ENCODE measurements at regions not wholly inside any gene's neighbourhood (a gene's known extent, or its start where the extent isn't known, plus 50 kb on each side); places are given as distances from the start of the nearest gene placed in this dataset.
"Not testable (repeated sequence)": the region's sequence is repeated elsewhere in the genome, so short reads cannot be mapped to it uniquely, and the experiment has no call there.

DNA sequence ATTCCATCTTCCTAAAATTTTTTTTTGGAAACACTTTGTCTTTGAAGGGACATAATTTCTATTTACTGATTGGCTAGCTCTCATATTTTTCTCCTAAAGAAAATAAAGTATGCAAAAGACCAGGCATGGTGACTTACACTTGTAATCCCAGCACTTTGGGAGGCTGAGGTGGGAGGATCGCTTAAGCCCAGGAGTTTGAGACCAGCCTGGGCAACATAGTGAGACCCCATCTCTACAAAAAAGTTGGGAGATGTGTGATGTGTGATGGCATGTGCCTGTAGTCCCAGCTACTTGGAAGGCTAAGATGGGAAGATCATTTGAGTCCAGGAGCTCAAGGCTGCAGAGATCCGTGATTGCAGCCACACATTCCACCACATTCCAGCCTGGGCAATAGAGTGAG lies 461.3 kb downstream of the KLF5 start:
- H3K27ac ChIP-seq (ENCODE audit: extremely low read depth, low read depth, low read length); H3K9me3 ChIP-seq (ENCODE audit: control insufficient read depth, insufficient read depth, low read depth, low read length); H3K36me3 ChIP-seq (ENCODE audit: control insufficient read depth in 2 of 2, insufficient read depth in 1 of 2, low read length in 2 of 2); H3K4me3 ChIP-seq (ENCODE audit: low read depth, low read length); POLR2A ChIA-PET; CTCF ChIA-PET; H3K4me1 ChIP-seq (ENCODE audit: control insufficient read depth, insufficient read depth, low read length): not testable (repeated sequence)
- TF ChIP-seq ZNF121 (tag by site-specific recombination; IDR thresholded peaks at IDR 0.05): peak; percentile 71; the same call in 1 of the 2 replicates

DNA sequence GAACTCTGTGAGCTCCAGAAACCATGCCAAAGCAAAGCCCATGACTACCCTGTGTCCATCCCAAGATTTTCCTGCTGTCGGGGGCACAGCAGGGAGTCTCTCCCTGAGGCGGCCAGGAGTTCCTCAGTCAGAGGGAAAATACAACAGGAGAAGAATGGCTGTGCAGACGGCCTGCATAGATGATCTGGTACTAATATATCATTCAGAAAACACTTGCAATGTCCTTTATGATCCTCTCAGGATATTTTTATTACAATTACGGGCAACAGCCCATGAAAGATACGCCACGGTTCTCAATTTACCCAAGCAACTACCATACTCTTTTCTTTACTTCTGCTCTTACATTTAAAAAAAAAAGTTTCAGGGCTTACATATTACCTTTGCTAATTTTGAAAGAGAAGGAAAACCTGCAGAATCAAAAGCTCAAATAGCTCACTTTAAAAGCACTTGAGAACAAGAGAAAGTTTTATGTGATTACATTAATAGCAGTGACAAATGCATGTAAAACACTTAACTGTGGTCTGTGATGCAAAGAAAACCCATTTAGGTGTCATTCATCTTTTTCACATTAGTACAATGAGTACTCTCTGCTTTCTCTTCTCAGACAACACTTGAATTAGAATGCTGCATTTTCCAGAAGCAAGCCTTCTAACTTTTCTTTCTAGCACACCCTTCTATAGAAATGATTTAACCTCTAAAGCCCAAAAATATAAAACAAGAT lies 460.8 kb downstream of the KLF5 start:
- TF ChIP-seq, protein P1, sequence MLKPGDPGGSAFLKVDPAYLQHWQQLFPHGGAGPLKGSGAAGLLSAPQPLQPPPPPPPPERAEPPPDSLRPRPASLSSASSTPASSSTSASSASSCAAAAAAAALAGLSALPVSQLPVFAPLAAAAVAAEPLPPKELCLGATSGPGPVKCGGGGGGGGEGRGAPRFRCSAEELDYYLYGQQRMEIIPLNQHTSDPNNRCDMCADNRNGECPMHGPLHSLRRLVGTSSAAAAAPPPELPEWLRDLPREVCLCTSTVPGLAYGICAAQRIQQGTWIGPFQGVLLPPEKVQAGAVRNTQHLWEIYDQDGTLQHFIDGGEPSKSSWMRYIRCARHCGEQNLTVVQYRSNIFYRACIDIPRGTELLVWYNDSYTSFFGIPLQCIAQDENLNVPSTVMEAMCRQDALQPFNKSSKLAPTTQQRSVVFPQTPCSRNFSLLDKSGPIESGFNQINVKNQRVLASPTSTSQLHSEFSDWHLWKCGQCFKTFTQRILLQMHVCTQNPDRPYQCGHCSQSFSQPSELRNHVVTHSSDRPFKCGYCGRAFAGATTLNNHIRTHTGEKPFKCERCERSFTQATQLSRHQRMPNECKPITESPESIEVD (tag by site-specific recombination; IDR thresholded peaks at IDR 0.05): peak; percentile 42; the same call in 1 of the 2 replicates
- TF ChIP-seq ZNF777 (tag by site-specific recombination; IDR thresholded peaks at IDR 0.05; ENCODE audit: borderline replicate concordance): no peak
- Histone ChIP-seq H3K36me3 (ENCODE audit: control insufficient read depth in 2 of 2, insufficient read depth in 1 of 2, low read length in 2 of 2) (no peaks in the 10 kb centered on the region), H3K4me3 (ENCODE audit: low read depth, low read length) (no peak overlapping the region), H3K27ac (ENCODE audit: extremely low read depth, low read depth, low read length) (no peak overlapping the region), H3K9me3 (ENCODE audit: control insufficient read depth, insufficient read depth, low read depth, low read length) (no peaks in the 10 kb centered on the region), H3K4me1 (ENCODE audit: control insufficient read depth, insufficient read depth, low read length) (no peaks in the 10 kb centered on the region)
- POLR2A ChIA-PET: no interaction called here
- CTCF ChIA-PET: no interaction called here

DNA sequence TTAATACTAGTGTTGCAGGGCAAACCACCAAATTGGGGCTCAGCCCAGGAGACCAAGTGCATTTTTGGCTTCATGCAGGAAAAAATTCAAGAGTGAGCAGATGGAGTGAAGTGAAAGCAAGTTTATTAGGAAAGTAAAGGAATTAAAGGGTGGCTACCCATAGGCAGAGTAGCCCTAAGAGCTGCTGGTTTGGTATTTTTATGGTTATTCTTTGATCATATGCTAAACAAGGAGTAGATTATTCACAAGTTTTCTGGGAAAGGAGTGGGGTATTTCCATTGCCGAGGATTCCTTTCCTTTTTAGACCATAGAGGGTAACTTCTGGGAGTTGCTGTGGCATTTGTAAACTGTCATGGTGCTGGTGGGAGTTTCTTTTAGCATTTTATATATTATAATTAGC lies 459.0 kb downstream of the KLF5 start:
- Histone ChIP-seq H3K4me3 (ENCODE audit: low read depth, low read length) (no peak overlapping the region), H3K36me3 (ENCODE audit: control insufficient read depth in 2 of 2, insufficient read depth in 1 of 2, low read length in 2 of 2) (no peaks in the 10 kb centered on the region), H3K9me3 (ENCODE audit: control insufficient read depth, insufficient read depth, low read depth, low read length) (no peaks in the 10 kb centered on the region), H3K27ac (ENCODE audit: extremely low read depth, low read depth, low read length) (no peak overlapping the region), H3K4me1 (ENCODE audit: control insufficient read depth, insufficient read depth, low read length) (no peaks in the 10 kb centered on the region)
- TF ChIP-seq ZNF791 (tag by site-specific recombination; IDR thresholded peaks at IDR 0.05): no peak
- no peak for TF ChIP-seq ZNF658 (tag by site-specific recombination; IDR thresholded peaks at IDR 0.05)
- TF ChIP-seq, protein P2, sequence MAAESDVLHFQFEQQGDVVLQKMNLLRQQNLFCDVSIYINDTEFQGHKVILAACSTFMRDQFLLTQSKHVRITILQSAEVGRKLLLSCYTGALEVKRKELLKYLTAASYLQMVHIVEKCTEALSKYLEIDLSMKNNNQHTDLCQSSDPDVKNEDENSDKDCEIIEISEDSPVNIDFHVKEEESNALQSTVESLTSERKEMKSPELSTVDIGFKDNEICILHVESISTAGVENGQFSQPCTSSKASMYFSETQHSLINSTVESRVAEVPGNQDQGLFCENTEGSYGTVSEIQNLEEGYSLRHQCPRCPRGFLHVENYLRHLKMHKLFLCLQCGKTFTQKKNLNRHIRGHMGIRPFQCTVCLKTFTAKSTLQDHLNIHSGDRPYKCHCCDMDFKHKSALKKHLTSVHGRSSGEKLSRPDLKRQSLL (tag by site-specific recombination; IDR thresholded peaks at IDR 0.05): no peak
- no peak for TF ChIP-seq ZNF391 (tag by site-specific recombination; IDR thresholded peaks at IDR 0.05; ENCODE audit: borderline replicate concordance, low read depth)
- no peak for TF ChIP-seq ZNF670 (tag by site-specific recombination; IDR thresholded peaks at IDR 0.05; ENCODE audit: low read depth)
- TF ChIP-seq ZNF600 (tag by site-specific recombination; IDR thresholded peaks at IDR 0.05): no peak
- no peak for TF ChIP-seq ZNF366 (tag by site-specific recombination; conservative IDR thresholded peaks at IDR 0.05)
- TF ChIP-seq MEIS1 (CRISPR knock-in tag; IDR thresholded peaks at IDR 0.05; ENCODE audit: borderline replicate concordance): no peak
- TF ChIP-seq SP2 (tag by site-specific recombination; IDR thresholded peaks at IDR 0.05): no peak
- POLR2A ChIA-PET: no interaction called here
- CTCF ChIA-PET: no interaction called here

DNA sequence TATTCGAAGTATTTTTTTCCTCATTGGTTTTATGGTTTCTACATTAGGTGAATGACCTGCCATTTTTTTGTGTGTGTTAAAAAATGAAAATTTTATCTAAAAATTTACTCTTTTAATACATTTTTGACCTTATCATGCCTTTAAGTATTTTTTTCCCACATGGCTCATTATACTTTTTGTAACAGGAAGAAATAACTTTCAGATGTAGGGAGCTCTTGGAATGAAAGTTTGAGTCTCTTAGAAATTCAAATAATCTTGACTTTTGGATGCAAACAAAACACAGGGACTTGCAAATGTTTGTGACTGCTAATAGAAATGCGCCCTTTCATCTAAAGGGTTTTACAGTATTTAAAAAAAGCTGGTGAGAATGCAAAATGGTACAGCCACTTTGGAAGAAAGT lies 457.9 kb downstream of the KLF5 start:
- TF ChIP-seq ZNF335 (tag by site-specific recombination; conservative IDR thresholded peaks at IDR 0.05): no peak
- TF ChIP-seq ZNF132 (tag by site-specific recombination; IDR thresholded peaks at IDR 0.05; ENCODE audit: borderline replicate concordance): no peak
- TF ChIP-seq ZNF146 (tag by site-specific recombination; IDR thresholded peaks at IDR 0.05): no peak
- TF ChIP-seq ZNF658 (tag by site-specific recombination; IDR thresholded peaks at IDR 0.05): no peak
- TF ChIP-seq ZNF211 (tag by site-specific recombination; IDR thresholded peaks at IDR 0.05; ENCODE audit: low read depth): no peak
- TF ChIP-seq ZBTB8A (tag by site-specific recombination; IDR thresholded peaks at IDR 0.05): no peak
- no peak for TF ChIP-seq ZNF837 (tag by site-specific recombination; IDR thresholded peaks at IDR 0.05)
- TF ChIP-seq SCRT2 (tag by site-specific recombination; IDR thresholded peaks at IDR 0.05): no peak
- no peak for TF ChIP-seq ZNF521 (tag by site-specific recombination; IDR thresholded peaks at IDR 0.05)
- no peak for TF ChIP-seq KLF1 (tag by site-specific recombination; IDR thresholded peaks at IDR 0.05)
- no peak for TF ChIP-seq ZNF391 (tag by site-specific recombination; IDR thresholded peaks at IDR 0.05; ENCODE audit: borderline replicate concordance, low read depth)
- no peak for TF ChIP-seq ZNF433 (tag by site-specific recombination; IDR thresholded peaks at IDR 0.05; ENCODE audit: low read depth)
- TF ChIP-seq YY2 (tag by site-specific recombination; IDR thresholded peaks at IDR 0.05): no peak
- no peak for TF ChIP-seq ZEB2 (tag by site-specific recombination; IDR thresholded peaks at IDR 0.05)
- no peak for TF ChIP-seq SP2 (tag by site-specific recombination; IDR thresholded peaks at IDR 0.05)
- no peak for TF ChIP-seq ZNF843 (tag by site-specific recombination; IDR thresholded peaks at IDR 0.05)
- CTCF ChIA-PET: interaction anchor here (0.7 kb wide), 2 partner anchors 8 to 9 kb away, joined by 3 to 5 read pairs; no protein-coding TSS in a partner anchor
- Histone ChIP-seq H3K36me3 (ENCODE audit: control insufficient read depth in 2 of 2, insufficient read depth in 1 of 2, low read length in 2 of 2) (no peaks in the 10 kb centered on the region), H3K4me3 (ENCODE audit: low read depth, low read length) (no peak overlapping the region), H3K4me1 (ENCODE audit: control insufficient read depth, insufficient read depth, low read length) (no peaks in the 10 kb centered on the region), H3K27ac (ENCODE audit: extremely low read depth, low read depth, low read length) (no peak overlapping the region), H3K9me3 (ENCODE audit: control insufficient read depth, insufficient read depth, low read depth, low read length) (no peaks in the 10 kb centered on the region)
- POLR2A ChIA-PET: no interaction called here

Measured in HEK293 (cell line).